ENCODE measurements at regions not wholly inside any gene's neighbourhood (a gene's known extent, or its start where the extent isn't known, plus 50 kb on each side); places are given as distances from the start of the nearest gene placed in this dataset.

DNA sequence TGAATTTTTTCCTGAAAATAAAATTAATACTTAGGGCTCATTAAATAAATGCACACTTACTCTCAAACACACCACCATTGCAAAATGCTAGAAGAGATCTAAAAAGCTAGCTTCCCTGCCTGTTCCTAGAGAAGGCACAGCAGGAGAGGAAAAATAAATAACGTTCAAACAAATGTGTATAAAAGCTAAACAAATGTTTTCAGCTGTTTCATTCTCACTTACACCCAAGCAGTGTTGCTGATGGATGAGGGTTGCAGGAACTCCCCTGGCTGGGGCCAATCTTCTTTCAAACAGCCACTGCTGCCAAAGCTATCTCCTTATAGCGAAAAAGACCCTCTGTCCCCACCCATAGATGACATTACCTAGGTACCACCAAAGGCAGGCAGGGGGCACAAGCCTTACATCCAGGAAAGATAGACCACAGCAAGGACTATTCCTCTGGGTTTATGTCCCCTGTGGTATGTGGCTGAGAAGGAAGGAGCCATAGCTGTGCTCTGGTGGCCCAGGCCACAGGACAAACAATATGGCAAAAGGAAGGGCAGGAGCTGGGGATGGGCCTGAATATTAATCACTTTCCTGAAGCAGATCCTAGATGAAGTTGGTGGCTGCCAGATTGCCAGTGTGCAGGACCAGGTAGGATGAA, 214.6 kb downstream of the TTC32 start:
- TF ChIP-seq, protein P1, sequence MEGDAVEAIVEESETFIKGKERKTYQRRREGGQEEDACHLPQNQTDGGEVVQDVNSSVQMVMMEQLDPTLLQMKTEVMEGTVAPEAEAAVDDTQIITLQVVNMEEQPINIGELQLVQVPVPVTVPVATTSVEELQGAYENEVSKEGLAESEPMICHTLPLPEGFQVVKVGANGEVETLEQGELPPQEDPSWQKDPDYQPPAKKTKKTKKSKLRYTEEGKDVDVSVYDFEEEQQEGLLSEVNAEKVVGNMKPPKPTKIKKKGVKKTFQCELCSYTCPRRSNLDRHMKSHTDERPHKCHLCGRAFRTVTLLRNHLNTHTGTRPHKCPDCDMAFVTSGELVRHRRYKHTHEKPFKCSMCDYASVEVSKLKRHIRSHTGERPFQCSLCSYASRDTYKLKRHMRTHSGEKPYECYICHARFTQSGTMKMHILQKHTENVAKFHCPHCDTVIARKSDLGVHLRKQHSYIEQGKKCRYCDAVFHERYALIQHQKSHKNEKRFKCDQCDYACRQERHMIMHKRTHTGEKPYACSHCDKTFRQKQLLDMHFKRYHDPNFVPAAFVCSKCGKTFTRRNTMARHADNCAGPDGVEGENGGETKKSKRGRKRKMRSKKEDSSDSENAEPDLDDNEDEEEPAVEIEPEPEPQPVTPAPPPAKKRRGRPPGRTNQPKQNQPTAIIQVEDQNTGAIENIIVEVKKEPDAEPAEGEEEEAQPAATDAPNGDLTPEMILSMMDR (IDR thresholded peaks at IDR 0.05): no peak

DNA sequence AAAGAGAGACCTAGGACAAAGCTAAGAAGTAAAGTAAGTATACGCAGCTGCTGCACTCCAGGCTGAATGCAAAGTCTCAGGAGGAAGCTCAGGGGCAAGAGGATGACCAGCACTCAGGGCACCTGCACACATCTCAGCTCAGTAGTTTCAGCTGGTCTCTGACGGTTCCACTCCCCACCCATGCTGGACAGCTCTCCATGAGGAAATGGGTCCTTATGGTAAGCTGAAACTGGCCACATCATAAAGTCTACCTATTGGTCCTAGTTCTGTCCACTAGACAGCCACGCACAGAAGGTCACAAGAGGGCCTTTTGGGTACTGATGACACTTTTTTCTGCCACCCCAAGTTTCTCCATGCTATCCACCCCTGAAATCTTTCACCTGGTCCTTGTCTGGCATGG, 215.3 kb downstream of the TTC32 start:
- TF ChIP-seq, protein P1 (IDR thresholded peaks at IDR 0.05): no peak

DNA sequence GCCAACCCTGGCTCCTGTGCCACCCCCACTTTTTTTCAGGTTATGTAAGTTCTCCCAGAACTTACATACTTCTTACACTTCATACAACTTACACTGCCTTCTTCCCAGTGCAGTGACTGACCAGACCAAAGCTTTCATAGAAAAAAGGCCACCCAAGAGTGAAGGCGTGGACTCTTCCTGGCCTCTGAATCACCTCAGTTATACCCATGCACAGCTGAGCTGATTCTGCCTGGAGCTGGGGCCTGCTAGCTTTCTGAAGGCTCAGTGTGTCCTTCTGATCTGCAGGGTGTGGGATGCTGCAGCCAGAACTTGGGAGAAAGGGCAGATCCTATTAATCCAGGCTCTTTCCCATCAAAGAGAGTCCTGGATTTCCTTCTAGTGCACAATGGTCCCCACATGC, 216.1 kb downstream of the TTC32 start:
- TF ChIP-seq, protein P1 (IDR thresholded peaks at IDR 0.05): no peak

DNA sequence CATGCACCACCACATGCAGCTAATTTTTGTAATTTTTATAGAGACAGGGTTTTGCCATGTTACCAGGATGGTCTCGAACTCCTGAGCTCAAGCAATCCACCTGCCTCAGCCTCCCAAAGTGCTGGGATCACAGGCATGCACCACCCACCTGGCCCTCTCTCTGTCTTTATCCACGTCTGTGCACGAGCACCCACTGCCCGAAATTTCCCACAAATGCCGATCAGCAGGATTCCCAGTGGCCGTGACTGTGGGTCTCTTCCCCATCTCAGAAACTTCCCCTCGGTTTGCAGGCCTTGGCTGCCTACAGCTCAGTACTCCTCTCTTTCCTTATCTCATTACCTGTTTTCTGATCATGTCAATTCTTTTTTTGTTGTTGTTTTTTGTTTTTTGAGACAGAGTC, 217.3 kb downstream of the TTC32 start:
- TF ChIP-seq, protein P1 (IDR thresholded peaks at IDR 0.05): no peak

DNA sequence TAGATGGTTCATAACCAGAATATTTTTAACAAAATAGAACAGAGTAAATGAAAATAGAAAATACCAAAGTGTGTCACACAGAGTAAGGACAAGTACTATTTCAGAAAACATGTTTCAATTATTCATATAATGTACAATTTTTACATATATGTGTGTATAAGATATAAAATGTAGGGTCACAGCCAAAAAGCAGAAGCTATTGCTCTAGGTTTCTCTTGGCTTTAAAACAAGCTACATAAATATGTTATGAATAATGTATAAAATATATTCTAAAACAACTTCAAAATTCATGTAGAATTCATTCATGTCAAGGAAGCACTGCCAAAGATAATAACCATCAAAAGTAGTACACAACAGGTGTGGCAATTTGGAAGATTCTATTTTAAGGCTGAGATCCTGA, 218.2 kb downstream of the TTC32 start:
- TF ChIP-seq, protein P1 (IDR thresholded peaks at IDR 0.05): no peak

DNA sequence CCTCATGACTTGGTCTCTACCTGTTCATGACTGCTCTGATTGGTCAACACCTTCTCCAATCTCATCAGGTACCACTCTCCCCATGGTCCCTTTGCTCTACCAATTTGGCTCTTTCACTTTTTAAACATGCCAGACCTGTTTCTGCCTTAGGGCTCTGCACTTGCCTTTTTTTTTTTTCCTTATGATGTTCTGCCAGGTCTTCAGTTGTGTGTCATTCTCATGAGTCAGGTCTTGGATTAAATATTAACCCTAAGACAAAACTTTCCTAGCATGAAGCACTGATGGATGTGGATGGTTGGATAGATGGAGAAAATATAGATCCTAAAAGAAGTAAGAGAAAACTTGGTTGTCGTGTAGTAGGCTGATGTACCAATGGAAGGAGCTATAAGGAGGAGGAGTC, 219.3 kb downstream of the TTC32 start:
- TF ChIP-seq, protein P1 (IDR thresholded peaks at IDR 0.05): no peak

DNA sequence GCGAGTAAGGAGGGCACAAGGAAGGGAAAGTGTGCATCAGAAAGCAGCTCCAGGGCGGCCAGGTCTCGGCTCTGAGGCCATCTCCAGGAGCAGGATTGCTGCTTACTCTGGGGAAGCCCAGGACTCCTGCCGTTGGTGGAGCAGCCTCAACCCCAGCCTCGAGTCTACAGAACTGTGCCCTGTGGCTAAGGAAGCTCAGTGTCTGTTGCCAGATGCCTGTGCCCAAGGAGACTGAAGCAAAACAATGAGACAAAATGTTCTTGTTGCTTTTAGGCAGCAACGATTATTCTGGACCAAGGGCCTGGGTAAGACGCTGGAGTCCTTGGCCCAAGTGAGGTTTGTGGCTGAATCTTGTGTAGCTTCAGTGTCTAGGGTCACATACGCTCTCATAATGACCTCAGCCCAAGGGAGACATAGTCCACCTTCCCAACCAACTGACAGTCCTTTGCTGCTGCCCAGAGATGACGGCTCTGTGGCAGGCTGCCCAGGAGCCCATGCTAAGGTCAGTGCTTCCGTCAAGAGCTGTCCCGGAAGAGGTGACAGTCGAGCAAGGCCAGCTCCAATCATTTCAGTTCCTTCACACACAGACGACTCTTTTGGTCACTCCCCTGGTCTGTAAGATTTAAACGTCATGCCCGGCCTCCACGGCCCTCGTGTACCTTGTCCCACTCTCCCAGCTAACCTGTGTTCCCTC, 223.8 kb downstream of the TTC32 start:
- TF ChIP-seq, protein P1 (IDR thresholded peaks at IDR 0.05): no peak

Measured in LNCAP (cell line).